Neural progenitor cell (in vitro differentiated cells): ENCODE measurements at regions not wholly inside any gene's neighbourhood (a gene's known extent, or its start where the extent isn't known, plus 50 kb on each side); places are given as distances from the start of the nearest gene placed in this dataset.
A peak's percentile ranks its signal among the peaks of the same experiment; 100 is the strongest.

Source experiments
- DNase-seq: peaks from one replicate; pipeline ENCODE4 v3.0.0-alpha.2; 2016; ENCODE audit warnings: low spot score
- H2AFZ ChIP-seq: fragments of 200-600 bp; sonication (generic); replicated peaks from 2 replicates; pipeline ENCODE4 v1.6.1; 2016; ENCODE audit warnings: antibody characterized with exemption
- H3F3A ChIP-seq: fragments of 200-600 bp; sonication (generic); 2 replicates; pipeline ENCODE4 v1.6.1; 2016; ENCODE audit warnings: antibody characterized with exemption, low read depth
- H3K27ac ChIP-seq: fragments of 200-600 bp; sonication (generic); 2 replicates; pipeline ENCODE4 v1.5.1; 2016; ENCODE audit warnings: mild to moderate bottlenecking
- H3K27me3 ChIP-seq: fragments of 200-600 bp; sonication (generic); 2 replicates; pipeline ENCODE4 v1.6.1; 2016; ENCODE audit warnings: mild to moderate bottlenecking, moderate library complexity
- H3K36me3 ChIP-seq: fragments of 200-600 bp; sonication (generic); 2 replicates; pipeline ENCODE4 v1.5.1; 2016
- H3K4me1 ChIP-seq: fragments of 200-600 bp; sonication (generic); 2 replicates; pipeline ENCODE4 v1.6.1; 2016; ENCODE audit warnings: mixed run types
- H3K4me2 ChIP-seq: fragments of 200-600 bp; sonication (generic); 2 replicates; pipeline ENCODE4 v1.6.1; 2016
- H3K4me3 ChIP-seq: fragments of 200-600 bp; sonication (generic); 2 replicates; pipeline ENCODE4 v1.5.1; 2016
- H3K79me2 ChIP-seq: fragments of 200-600 bp; sonication (generic); 2 replicates; pipeline ENCODE4 v1.6.1; 2016; ENCODE audit warnings: low read depth
- H3K9ac ChIP-seq: fragments of 200-600 bp; sonication (generic); 2 replicates; pipeline ENCODE4 v1.6.1; 2016
- H3K9me3 ChIP-seq: fragments of 200-600 bp; sonication (generic); 2 replicates; pipeline ENCODE4 v1.5.1; 2016; ENCODE audit warnings: low read depth
- H4K20me1 ChIP-seq: fragments of 200-600 bp; sonication (generic); 2 replicates; pipeline ENCODE4 v1.6.1; 2016; ENCODE audit warnings: low read depth
- H3K27ac Mint-ChIP-seq: 3 replicates; pipeline ENCODE4 v1.8.0; 2021; ENCODE audit warnings: mixed read lengths
- H3K27me3 Mint-ChIP-seq: 2 replicates; pipeline ENCODE4 v1.8.0; 2022; ENCODE audit warnings: low read depth, mild to moderate bottlenecking, inconsistent platforms, moderate library complexity, mixed read lengths; ENCODE audit not compliant: insufficient read depth
- H3K36me3 Mint-ChIP-seq: 3 replicates; pipeline ENCODE4 v1.8.0; 2021; ENCODE audit warnings: mixed read lengths
- H3K4me1 Mint-ChIP-seq: 3 replicates; pipeline ENCODE4 v1.8.0; 2021; ENCODE audit warnings: mixed read lengths
- H3K4me3 Mint-ChIP-seq: 3 replicates; pipeline ENCODE4 v1.8.0; 2021; ENCODE audit warnings: mild to moderate bottlenecking, moderate library complexity, mixed read lengths
- H3K9me3 Mint-ChIP-seq: 3 replicates; pipeline ENCODE4 v1.8.0; 2020; ENCODE audit warnings: mixed read lengths
- EZH2 ChIP-seq: fragments of 200-600 bp; sonication (generic); IDR thresholded peaks from 2 replicates; pipeline ENCODE4 v1.6.1; 2017; ENCODE audit warnings: antibody characterized with exemption, mild to moderate bottlenecking, moderate library complexity
- EZH2phosphoT487 ChIP-seq: fragments of 200-600 bp; sonication (generic); IDR thresholded peaks from 2 replicates; pipeline ENCODE4 v1.6.1; 2017; ENCODE audit warnings: antibody characterized with exemption
- TF ChIP-seq, protein P1 (sequence below): fragments of 200-600 bp; sonication (generic); IDR thresholded peaks from 2 replicates; pipeline ENCODE4 v1.5.1; 2017; ENCODE audit warnings: antibody characterized with exemption, mild to moderate bottlenecking

DNA sequence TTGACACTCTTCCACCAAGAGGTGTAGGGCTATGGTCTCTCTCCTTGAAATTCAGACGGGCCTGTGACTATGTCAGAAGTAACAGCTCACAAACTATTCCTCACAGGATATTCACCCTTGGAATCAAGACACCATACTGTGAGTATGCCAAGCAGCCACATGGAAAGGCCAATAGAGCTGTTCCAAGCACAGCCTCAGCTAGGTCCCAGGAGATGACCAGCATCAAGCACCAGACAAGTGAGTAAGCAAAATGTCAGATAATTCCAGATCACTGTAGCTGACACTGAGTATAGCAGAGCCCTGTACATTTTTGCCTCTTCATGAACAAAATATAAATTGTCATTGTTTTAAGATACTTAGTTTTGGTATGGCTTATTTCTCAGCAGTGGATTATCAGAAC lies 88.1 kb upstream of the KCND2 start:
- Mint-ChIP-seq H3K4me1 (no peaks in the 10 kb centered on the region), H3K27me3 (no peaks in the 10 kb centered on the region), H3K4me3 (no peak overlapping the region), H3K9me3 (no peaks in the 10 kb centered on the region), H3K36me3 (no peaks in the 10 kb centered on the region), H3K27ac (no peak overlapping the region)
- H3K9me3 ChIP-seq, result no peaks in the 10 kb centered on the region
- no peaks in the 10 kb centered on the region for H3K36me3 ChIP-seq
- no peaks in the 10 kb centered on the region for H4K20me1 ChIP-seq
- no peak overlapping the region for H3K27ac ChIP-seq
- H3K4me2 ChIP-seq, result no peak overlapping the region
- peaks cover 2% of the 10 kb centered on the region for H3F3A ChIP-seq
- no peak for DNase-seq
- H3K9ac ChIP-seq, result no peak overlapping the region
- H3K79me2 ChIP-seq, result no peaks in the 10 kb centered on the region
- H3K27me3 ChIP-seq, result no peaks in the 10 kb centered on the region
- H2AFZ ChIP-seq, result no peak overlapping the region
- peaks cover 8% of the 10 kb centered on the region for H3K4me1 ChIP-seq
- TF ChIP-seq, protein P1, sequence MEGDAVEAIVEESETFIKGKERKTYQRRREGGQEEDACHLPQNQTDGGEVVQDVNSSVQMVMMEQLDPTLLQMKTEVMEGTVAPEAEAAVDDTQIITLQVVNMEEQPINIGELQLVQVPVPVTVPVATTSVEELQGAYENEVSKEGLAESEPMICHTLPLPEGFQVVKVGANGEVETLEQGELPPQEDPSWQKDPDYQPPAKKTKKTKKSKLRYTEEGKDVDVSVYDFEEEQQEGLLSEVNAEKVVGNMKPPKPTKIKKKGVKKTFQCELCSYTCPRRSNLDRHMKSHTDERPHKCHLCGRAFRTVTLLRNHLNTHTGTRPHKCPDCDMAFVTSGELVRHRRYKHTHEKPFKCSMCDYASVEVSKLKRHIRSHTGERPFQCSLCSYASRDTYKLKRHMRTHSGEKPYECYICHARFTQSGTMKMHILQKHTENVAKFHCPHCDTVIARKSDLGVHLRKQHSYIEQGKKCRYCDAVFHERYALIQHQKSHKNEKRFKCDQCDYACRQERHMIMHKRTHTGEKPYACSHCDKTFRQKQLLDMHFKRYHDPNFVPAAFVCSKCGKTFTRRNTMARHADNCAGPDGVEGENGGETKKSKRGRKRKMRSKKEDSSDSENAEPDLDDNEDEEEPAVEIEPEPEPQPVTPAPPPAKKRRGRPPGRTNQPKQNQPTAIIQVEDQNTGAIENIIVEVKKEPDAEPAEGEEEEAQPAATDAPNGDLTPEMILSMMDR, result no peak
- no peak overlapping the region for H3K4me3 ChIP-seq

DNA sequence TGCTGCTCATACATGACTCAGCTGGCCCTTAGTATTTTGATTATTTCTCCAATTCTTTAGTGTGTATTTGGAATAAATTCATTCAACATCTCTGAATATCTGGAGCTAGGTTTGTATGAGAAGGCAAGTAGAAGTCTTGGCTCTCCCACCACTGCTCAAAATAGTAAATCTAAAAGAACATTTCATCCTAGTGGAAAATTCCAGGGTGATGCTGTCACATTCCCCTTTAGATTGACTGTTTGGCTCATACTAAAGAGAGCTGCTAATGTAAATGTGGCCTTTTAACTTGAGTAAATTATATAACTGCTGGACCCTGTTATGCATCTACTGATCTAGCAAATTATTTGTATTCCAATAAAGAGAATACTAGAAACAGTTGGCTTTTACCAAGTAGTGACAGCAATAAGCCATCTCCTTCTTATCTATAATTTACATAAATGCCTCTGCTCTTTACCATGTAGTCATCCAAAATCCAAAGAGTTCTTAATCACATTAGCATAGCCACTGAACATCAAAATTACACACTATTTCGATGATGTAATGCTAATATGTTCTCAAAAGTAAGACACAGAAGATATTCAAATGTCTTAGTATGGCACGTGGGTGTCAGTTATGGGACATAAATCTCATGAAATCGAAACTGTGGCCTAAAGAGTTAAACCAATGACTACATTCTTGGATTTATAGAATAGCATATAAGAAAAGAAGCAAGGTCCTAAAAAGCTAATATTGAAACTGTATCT lies 86.9 kb upstream of the KCND2 start:
- Histone ChIP-seq H3K27me3 (no peaks in the 10 kb centered on the region), H3K4me1 (peaks cover 21% of the 10 kb centered on the region), H3K79me2 (no peaks in the 10 kb centered on the region), H3K4me2 (no peak overlapping the region), H3K9ac (no peak overlapping the region), H2AFZ (peak overlapping the region; percentile 2), H3F3A (peaks cover 15% of the 10 kb centered on the region), H3K27ac (no peak overlapping the region), H3K4me3 (no peak overlapping the region), H3K36me3 (no peaks in the 10 kb centered on the region), H3K9me3 (no peaks in the 10 kb centered on the region), H4K20me1 (no peaks in the 10 kb centered on the region)
- no peak for DNase-seq
- Mint-ChIP-seq H3K9me3 (no peaks in the 10 kb centered on the region), H3K27me3 (no peaks in the 10 kb centered on the region), H3K27ac (no peak overlapping the region), H3K4me1 (no peaks in the 10 kb centered on the region), H3K36me3 (no peaks in the 10 kb centered on the region), H3K4me3 (no peak overlapping the region)
- TF ChIP-seq, protein P1, result no peak
- TF ChIP-seq EZH2phosphoT487 (no peak), EZH2 (no peak)

DNA sequence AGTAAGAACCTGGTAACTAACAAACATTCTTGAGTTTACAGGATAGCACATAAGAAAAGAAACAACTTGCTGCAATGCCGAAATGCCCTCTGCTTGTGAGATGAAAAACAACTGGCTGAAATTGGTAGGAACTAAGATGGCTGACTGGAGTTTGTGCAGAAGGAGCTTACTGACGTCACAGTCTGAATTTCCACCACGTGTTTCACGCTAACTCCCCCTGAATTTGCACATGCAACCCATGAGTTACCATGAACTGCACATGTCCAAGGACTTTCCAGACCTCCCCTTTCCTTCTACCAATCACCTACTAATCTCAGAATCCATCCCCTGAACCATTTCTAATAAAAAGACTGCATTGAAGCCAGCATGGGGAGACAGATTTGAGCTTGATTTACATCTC lies 86.3 kb upstream of the KCND2 start:
- no peaks in the 10 kb centered on the region for H3K9me3 ChIP-seq
- H3K9ac ChIP-seq, result no peak overlapping the region
- H4K20me1 ChIP-seq, result no peaks in the 10 kb centered on the region
- no peaks in the 10 kb centered on the region for H3K36me3 Mint-ChIP-seq
- no peak for TF ChIP-seq EZH2
- H3K27ac ChIP-seq, result no peak overlapping the region
- H3K4me1 ChIP-seq, result peaks cover 22% of the 10 kb centered on the region
- H3K27ac Mint-ChIP-seq, result no peak overlapping the region
- DNase-seq, result no peak
- H3F3A ChIP-seq, result peaks cover 17% of the 10 kb centered on the region
- H3K9me3 Mint-ChIP-seq, result no peaks in the 10 kb centered on the region
- no peak overlapping the region for H3K4me3 ChIP-seq
- no peaks in the 10 kb centered on the region for H3K27me3 Mint-ChIP-seq
- H3K4me2 ChIP-seq, result no peak overlapping the region
- H3K4me1 Mint-ChIP-seq, result no peaks in the 10 kb centered on the region
- H2AFZ ChIP-seq, result peak overlapping the region; percentile 2
- no peaks in the 10 kb centered on the region for H3K27me3 ChIP-seq
- H3K4me3 Mint-ChIP-seq, result no peak overlapping the region
- no peaks in the 10 kb centered on the region for H3K79me2 ChIP-seq
- H3K36me3 ChIP-seq, result no peaks in the 10 kb centered on the region

DNA sequence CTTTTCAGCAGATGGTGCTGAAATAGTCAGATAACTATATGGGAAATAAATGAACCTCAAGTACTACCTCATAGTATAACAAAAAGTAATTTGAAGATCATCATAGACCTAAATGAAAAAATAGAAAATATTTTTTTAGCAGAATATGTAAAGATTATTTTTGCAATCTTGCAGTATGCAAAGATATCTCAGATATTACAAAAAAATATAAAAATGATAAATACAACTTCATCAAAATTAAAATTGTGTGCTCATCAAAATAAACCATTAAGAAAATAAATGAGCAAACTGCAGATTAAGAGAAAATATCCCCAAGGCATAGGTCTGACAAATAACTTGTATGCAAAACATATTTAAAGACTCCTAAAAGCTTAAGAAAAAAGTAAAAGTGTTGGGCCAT lies 83.4 kb upstream of the KCND2 start:
- H3K4me1 Mint-ChIP-seq, result no peaks in the 10 kb centered on the region
- no peak overlapping the region for H3K4me3 Mint-ChIP-seq
- Histone ChIP-seq H2AFZ (no peak overlapping the region), H4K20me1 (no peaks in the 10 kb centered on the region), H3F3A (peaks cover 17% of the 10 kb centered on the region), H3K9ac (no peak overlapping the region), H3K79me2 (no peaks in the 10 kb centered on the region), H3K27me3 (no peaks in the 10 kb centered on the region), H3K4me2 (peak overlapping the region; percentile 53), H3K36me3 (no peaks in the 10 kb centered on the region), H3K4me3 (no peak overlapping the region), H3K4me1 (peaks cover 22% of the 10 kb centered on the region), H3K27ac (peak overlapping the region; percentile 90), H3K9me3 (no peaks in the 10 kb centered on the region)
- H3K27ac Mint-ChIP-seq, result no peak overlapping the region
- no peaks in the 10 kb centered on the region for H3K36me3 Mint-ChIP-seq
- TF ChIP-seq, protein P1, result no peak
- no peak for TF ChIP-seq EZH2
- no peak for TF ChIP-seq EZH2phosphoT487
- H3K27me3 Mint-ChIP-seq, result no peaks in the 10 kb centered on the region
- no peak for DNase-seq
- H3K9me3 Mint-ChIP-seq, result no peaks in the 10 kb centered on the region
